ENCODE measurements at regions not wholly inside any gene's neighbourhood (a gene's known extent, or its start where the extent isn't known, plus 50 kb on each side); places are given as distances from the start of the nearest gene placed in this dataset.
A peak's percentile ranks its signal among the peaks of the same experiment; 100 is the strongest.
"Not testable (repeated sequence)": the region's sequence is repeated elsewhere in the genome, so short reads cannot be mapped to it uniquely, and the experiment has no call there.

- DNase-seq = peak in 1 of 2 donors; percentile 55
Measured at GRCh38 chr5:148744380-148744779, 82.0 kb upstream of the ADRB2 start.

- peak; percentile 59 to 78 for DNase-seq
Measured at GRCh38 chr5:148746826-148747535, 79.4 kb upstream of the ADRB2 start.

- DNase-seq = no peak
Measured at GRCh38 chr5:148747536-148747906, 78.9 kb upstream of the ADRB2 start.

GRCh38 chr5:148748702-148749392 is 77.6 kb upstream of the ADRB2 start:
- DNase-seq = peak; percentile 62 to 75

- DNase-seq = peak; percentile 70 to 86
Measured at GRCh38 chr5:148750614-148751013, 75.8 kb upstream of the ADRB2 start.

- peak; percentile 82 to 94 for DNase-seq
Measured at GRCh38 chr5:148751025-148751424, 75.4 kb upstream of the ADRB2 start.

- DNase-seq = not testable (repeated sequence)
Measured at GRCh38 chr5:148752375-148752774, 74.0 kb upstream of the ADRB2 start.

GRCh38 chr5:148759101-148759500 is 67.3 kb upstream of the ADRB2 start:
- DNase-seq = peak; percentile 61 to 67

- no peak for DNase-seq
Measured at GRCh38 chr5:148760945-148761638, 65.3 kb upstream of the ADRB2 start.

GRCh38 chr5:148763996-148764395 is 62.4 kb upstream of the ADRB2 start:
- DNase-seq = no peak

GRCh38 chr5:148765061-148765460 is 61.4 kb upstream of the ADRB2 start:
- DNase-seq = no peak

GRCh38 chr5:148768806-148769415 is 57.5 kb upstream of the ADRB2 start:
- no peak for DNase-seq

- no peak for DNase-seq
Measured at GRCh38 chr5:148769941-148770340, 56.5 kb upstream of the ADRB2 start.

- no peak for DNase-seq
Measured at GRCh38 chr5:148774313-148774712, 52.1 kb upstream of the ADRB2 start.

GRCh38 chr5:148776261-148776660 is 50.1 kb upstream of the ADRB2 start:
- no peak for DNase-seq

Measured in inflammatory macrophage treated with lipopolysaccharide for 1 hour (primary cell).